ENCODE measurements at regions not wholly inside any gene's neighbourhood (a gene's known extent, or its start where the extent isn't known, plus 50 kb on each side); places are given as distances from the start of the nearest gene placed in this dataset.

DNA sequence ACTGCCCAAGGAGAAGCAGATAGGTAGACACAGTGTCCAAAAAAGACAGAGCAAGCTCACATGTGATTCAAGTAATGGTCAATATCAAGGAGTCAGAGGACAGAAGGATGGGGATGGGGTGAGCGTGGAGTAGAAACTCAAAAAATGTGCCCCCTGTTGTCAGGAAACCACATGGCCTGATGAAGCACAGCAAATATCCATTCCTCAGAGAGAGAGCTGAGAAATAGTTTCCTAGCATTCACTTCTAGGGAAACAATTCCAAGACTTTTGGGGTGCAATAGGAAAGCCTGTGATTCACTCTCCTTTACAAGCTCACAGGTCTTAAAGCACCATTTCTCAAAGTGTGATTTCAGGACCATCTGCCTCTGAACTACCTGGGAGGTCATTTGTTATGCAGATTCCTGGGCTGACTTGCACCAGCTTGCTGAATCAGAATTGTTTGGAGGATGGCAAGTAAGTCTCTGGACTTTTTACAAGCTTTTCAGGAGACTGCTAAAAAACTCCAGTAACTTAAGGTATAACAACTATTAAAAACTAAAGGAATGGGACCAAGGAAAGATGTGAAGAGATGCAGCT lies 432.8 kb downstream of the HDGFL1 start:
- intact Hi-C loops (cut with DNase I): no loop called here
- ATAC-seq (no peak), DNase-seq (no peak)
- H3K36me3 ChIP-seq: no peaks in the 10 kb centered on the region
- H3K9me3 ChIP-seq: no peaks in the 10 kb centered on the region
- H3K4me3 ChIP-seq: no peak overlapping the region
- no peak overlapping the region for H3K27ac ChIP-seq
- H3K4me1 ChIP-seq: no peaks in the 10 kb centered on the region
- TF ChIP-seq, protein P1, sequence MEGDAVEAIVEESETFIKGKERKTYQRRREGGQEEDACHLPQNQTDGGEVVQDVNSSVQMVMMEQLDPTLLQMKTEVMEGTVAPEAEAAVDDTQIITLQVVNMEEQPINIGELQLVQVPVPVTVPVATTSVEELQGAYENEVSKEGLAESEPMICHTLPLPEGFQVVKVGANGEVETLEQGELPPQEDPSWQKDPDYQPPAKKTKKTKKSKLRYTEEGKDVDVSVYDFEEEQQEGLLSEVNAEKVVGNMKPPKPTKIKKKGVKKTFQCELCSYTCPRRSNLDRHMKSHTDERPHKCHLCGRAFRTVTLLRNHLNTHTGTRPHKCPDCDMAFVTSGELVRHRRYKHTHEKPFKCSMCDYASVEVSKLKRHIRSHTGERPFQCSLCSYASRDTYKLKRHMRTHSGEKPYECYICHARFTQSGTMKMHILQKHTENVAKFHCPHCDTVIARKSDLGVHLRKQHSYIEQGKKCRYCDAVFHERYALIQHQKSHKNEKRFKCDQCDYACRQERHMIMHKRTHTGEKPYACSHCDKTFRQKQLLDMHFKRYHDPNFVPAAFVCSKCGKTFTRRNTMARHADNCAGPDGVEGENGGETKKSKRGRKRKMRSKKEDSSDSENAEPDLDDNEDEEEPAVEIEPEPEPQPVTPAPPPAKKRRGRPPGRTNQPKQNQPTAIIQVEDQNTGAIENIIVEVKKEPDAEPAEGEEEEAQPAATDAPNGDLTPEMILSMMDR (IDR thresholded peaks at IDR 0.05): no peak
- no peaks in the 10 kb centered on the region for H3K27me3 ChIP-seq

DNA sequence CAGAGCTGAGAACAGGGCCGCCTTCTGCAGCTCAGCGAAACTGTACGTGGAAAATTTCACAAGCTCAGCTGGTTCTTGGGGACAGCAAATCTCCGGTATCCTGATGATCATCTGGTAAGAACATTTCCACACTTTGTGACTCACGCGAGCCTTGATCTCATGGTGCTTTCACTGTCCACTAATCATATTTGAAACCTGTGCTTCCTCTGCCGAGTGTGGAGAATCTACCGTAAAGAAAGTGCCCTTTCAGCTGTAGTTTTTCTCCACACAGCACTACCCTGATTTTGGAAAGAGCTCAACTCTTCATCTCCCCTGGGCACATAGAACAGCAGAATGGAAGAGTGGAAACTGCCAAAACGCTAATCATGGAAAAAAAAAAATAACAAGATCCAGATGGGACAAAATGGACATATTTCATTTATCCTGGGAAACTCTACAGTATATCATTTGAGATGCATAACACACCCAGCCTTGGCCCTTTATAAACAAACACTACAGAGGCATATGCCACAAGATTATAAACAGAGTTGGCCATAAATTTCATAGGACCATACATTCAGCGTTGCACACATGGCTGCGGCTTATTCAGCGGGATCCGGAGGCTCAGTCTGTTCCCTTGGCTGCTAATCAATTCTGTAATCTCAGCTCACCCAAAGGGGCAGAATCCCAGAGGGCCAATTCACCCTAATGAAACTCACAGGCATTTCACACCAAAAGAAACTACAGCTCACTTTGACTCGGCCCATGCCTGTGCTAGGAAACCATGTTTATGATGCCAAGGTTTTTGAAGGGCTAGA lies 434.5 kb downstream of the HDGFL1 start:
- Histone ChIP-seq H3K27ac (no peak overlapping the region), H3K36me3 (no peaks in the 10 kb centered on the region), H3K27me3 (no peaks in the 10 kb centered on the region), H3K9me3 (no peaks in the 10 kb centered on the region), H3K4me3 (no peak overlapping the region), H3K4me1 (no peaks in the 10 kb centered on the region)
- DNase-seq (no peak), ATAC-seq (no peak)
- TF ChIP-seq, protein P1 (IDR thresholded peaks at IDR 0.05): no peak
- intact Hi-C loops (cut with DNase I): no loop called here

DNA sequence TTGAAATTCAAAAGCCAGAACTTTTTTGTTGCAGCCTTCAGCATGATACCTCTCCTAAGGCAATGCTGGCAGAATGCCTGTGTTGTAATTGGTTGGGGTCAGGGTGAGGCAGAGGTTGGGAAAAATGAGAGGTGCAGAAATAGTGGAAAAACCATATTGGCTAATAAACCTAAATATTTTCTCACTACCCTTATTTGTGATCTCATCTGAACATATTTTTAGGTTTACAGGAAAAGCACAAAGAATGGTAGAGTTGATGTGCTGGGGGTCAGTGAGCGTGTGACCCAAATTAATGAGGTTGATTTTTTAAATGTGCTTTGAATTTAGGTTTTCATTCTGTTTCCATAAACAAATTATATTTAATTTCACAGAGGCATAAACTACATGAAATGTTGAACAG lies 437.3 kb downstream of the HDGFL1 start:
- DNase-seq: no peak
- Histone ChIP-seq H3K36me3 (no peaks in the 10 kb centered on the region), H3K27me3 (no peaks in the 10 kb centered on the region), H3K4me3 (no peak overlapping the region), H3K9me3 (no peaks in the 10 kb centered on the region), H3K4me1 (no peaks in the 10 kb centered on the region), H3K27ac (no peak overlapping the region)
- ATAC-seq: no peak
- intact Hi-C loops (cut with DNase I): no loop called here
- TF ChIP-seq, protein P1 (IDR thresholded peaks at IDR 0.05): no peak

DNA sequence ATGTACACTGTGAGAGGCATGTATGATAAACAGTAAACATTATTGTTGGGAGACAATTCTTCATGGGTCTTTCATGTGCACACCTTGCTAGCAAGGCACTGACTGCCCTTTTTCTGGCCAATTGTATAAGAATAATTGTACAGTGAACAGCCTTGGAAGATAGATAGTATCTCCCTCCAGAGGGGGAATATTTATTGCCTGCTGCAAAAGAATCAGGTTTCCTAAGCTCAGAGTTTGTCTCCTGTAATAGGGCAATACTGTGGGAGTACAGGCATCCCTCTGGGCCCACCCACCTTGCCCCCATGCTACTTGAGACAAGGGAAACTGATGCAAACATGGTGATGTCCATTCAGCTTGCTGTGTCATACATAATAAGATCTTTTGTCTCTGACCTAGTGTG lies 442.2 kb downstream of the HDGFL1 start:
- intact Hi-C loops (cut with DNase I): no loop called here
- TF ChIP-seq, protein P1 (IDR thresholded peaks at IDR 0.05): no peak
- no peak for DNase-seq
- no peak for ATAC-seq
- Histone ChIP-seq H3K36me3 (no peaks in the 10 kb centered on the region), H3K4me1 (no peaks in the 10 kb centered on the region), H3K27me3 (no peaks in the 10 kb centered on the region), H3K27ac (no peak overlapping the region), H3K4me3 (no peak overlapping the region), H3K9me3 (peaks cover 4% of the 10 kb centered on the region)

DNA sequence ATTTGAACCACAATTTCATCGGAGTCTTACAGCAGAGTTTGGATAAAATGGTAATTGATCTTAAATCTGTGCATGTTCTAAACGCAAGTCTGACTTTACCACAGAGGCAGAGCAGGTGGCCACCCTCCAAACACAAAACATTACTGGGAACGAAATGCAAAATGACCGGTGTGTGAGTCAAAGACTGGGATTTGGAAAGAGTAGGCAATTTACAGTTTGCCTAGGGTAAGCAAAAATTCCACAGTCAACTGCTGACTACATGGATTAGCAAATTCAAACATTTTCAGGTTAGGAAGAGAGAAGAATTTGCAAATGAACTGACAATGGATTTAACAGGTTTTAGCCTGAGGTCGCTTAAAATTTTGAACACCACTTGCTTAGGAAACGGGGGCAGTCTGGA lies 444.4 kb downstream of the HDGFL1 start:
- H3K4me1 ChIP-seq: no peaks in the 10 kb centered on the region
- no peak overlapping the region for H3K4me3 ChIP-seq
- DNase-seq (no peak), ATAC-seq (no peak)
- peaks cover 4% of the 10 kb centered on the region for H3K9me3 ChIP-seq
- H3K36me3 ChIP-seq: no peaks in the 10 kb centered on the region
- intact Hi-C loops (cut with DNase I): no loop called here
- H3K27ac ChIP-seq: no peak overlapping the region
- no peaks in the 10 kb centered on the region for H3K27me3 ChIP-seq
- TF ChIP-seq, protein P1 (IDR thresholded peaks at IDR 0.05): no peak
